Testis (tissue), 2 donors: ENCODE measurements at regions not wholly inside any gene's neighbourhood (a gene's known extent, or its start where the extent isn't known, plus 50 kb on each side); places are given as distances from the start of the nearest gene placed in this dataset.

Source experiments
- POLR2A ChIP-seq: fragments of 450-650 bp; IDR thresholded peaks from one replicate; pipeline ENCODE4 v1.6.1; 2017; ENCODE audit warnings: antibody characterized with exemption, mild to moderate bottlenecking, moderate library complexity
- TF ChIP-seq, protein P1 (sequence below), 3 experiments: fragments of 450-650 bp in 2 of 3; fragments of 200-600 bp in 1 of 3; sonication (generic) in 1 of 3; IDR thresholded peaks; one replicate each; pipeline ENCODE4 v1.5.1; 2016 to 2019; ENCODE audit warnings: antibody characterized with exemption in 3 of 3, mild to moderate bottlenecking in 2 of 3, moderate library complexity in 1 of 3

DNA sequence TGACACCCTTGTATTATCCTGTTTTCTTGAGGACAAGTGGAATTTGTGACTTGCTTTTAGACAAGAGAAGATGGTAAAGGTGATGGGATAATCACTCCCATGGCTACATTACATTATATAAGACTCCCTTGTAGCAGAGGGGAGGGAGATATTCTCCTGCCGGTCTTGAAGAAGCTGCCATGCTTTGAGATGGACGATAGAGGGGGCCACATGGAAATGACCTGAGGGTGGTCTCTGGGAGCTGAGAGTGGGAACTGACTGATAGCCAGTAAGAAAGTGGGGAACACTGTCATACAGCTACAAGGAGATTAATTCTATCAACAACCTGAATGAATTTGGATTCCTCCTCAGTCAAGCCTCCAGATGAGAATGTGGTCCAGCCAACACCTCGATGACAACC lies 540.1 kb downstream of the NTRK3 start:
- TF ChIP-seq, protein P1, sequence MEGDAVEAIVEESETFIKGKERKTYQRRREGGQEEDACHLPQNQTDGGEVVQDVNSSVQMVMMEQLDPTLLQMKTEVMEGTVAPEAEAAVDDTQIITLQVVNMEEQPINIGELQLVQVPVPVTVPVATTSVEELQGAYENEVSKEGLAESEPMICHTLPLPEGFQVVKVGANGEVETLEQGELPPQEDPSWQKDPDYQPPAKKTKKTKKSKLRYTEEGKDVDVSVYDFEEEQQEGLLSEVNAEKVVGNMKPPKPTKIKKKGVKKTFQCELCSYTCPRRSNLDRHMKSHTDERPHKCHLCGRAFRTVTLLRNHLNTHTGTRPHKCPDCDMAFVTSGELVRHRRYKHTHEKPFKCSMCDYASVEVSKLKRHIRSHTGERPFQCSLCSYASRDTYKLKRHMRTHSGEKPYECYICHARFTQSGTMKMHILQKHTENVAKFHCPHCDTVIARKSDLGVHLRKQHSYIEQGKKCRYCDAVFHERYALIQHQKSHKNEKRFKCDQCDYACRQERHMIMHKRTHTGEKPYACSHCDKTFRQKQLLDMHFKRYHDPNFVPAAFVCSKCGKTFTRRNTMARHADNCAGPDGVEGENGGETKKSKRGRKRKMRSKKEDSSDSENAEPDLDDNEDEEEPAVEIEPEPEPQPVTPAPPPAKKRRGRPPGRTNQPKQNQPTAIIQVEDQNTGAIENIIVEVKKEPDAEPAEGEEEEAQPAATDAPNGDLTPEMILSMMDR (IDR thresholded peaks at IDR 0.05), result no peak
- TF ChIP-seq POLR2A, result no peak
